ENCODE measurements at regions not wholly inside any gene's neighbourhood (a gene's known extent, or its start where the extent isn't known, plus 50 kb on each side); places are given as distances from the start of the nearest gene placed in this dataset.

DNA sequence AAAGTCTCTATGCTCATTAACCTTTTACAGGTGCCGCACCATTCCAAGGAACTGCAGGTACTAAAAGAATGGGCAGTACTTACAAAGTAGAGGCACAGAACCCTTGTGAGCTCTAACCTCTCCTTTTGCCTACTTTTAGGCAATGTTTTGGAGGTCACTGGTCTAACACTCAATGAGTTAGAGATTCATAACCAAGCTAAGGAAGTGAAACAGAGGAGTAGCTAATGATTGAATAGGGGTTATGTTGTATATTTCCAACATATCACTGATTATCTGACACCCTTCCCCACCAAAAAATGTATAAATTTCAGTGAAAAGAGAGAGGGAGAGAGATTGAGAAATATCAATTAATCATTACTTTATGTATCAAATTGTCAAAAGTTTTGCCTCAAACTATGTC, 269.3 kb downstream of the PCDH7 start:
- no peak for TF ChIP-seq SIN3A (IDR thresholded peaks at IDR 0.05; ENCODE audit: borderline replicate concordance, insufficient read depth, low read depth, low read length)
- TF ChIP-seq, protein P1, sequence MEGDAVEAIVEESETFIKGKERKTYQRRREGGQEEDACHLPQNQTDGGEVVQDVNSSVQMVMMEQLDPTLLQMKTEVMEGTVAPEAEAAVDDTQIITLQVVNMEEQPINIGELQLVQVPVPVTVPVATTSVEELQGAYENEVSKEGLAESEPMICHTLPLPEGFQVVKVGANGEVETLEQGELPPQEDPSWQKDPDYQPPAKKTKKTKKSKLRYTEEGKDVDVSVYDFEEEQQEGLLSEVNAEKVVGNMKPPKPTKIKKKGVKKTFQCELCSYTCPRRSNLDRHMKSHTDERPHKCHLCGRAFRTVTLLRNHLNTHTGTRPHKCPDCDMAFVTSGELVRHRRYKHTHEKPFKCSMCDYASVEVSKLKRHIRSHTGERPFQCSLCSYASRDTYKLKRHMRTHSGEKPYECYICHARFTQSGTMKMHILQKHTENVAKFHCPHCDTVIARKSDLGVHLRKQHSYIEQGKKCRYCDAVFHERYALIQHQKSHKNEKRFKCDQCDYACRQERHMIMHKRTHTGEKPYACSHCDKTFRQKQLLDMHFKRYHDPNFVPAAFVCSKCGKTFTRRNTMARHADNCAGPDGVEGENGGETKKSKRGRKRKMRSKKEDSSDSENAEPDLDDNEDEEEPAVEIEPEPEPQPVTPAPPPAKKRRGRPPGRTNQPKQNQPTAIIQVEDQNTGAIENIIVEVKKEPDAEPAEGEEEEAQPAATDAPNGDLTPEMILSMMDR (IDR thresholded peaks at IDR 0.05), result no peak

Measured in Panc1 (cell line).